ENCODE measurements at regions not wholly inside any gene's neighbourhood (a gene's known extent, or its start where the extent isn't known, plus 50 kb on each side); places are given as distances from the start of the nearest gene placed in this dataset.

- no peak for TF ChIP-seq CTCF (IDR thresholded peaks at IDR 0.05)
- no peak for TF ChIP-seq POLR2A (IDR thresholded peaks at IDR 0.05)
- TF ChIP-seq POLR2AphosphoS5 (IDR thresholded peaks at IDR 0.05): no peak
These were observed 63.0 kb downstream of the GPR6 start for GRCh38 chr6:110041126-110041525.

Data from sigmoid colon (tissue), 4 donors.